A549 (cell line): ENCODE measurements at regions not wholly inside any gene's neighbourhood (a gene's known extent, or its start where the extent isn't known, plus 50 kb on each side); places are given as distances from the start of the nearest gene placed in this dataset.

Source experiments
- CEBPB ChIP-seq, 2 experiments: fragments of >200 bp in 1 of 2; sonication (Bioruptor Twin) in 1 of 2; formaldehyde crosslinking in 1 of 2; IDR thresholded peaks; 2 replicates each; pipeline ENCODE4 v1.6.1; 2012 to 2016
- CHD4 ChIP-seq: fragments of 200-600 bp; sonication (generic); IDR thresholded peaks from 2 replicates; pipeline ENCODE4 v1.6.1; 2016; ENCODE audit warnings: antibody characterized with exemption, mild to moderate bottlenecking, borderline replicate concordance
- CTCF ChIP-seq: fragments of >200 bp; sonication (Bioruptor Twin); formaldehyde crosslinking; IDR thresholded peaks from 3 replicates; pipeline ENCODE4 v1.5.1; 2016
- EP300 ChIP-seq, 2 experiments: fragments of >200 bp; sonication (Bioruptor Twin); formaldehyde crosslinking; IDR thresholded peaks; 2 replicates in 1 of 2; 3 replicates in 1 of 2; pipeline ENCODE4 v1.6.1; 2016 to 2017
- GATA3 ChIP-seq: IDR thresholded peaks from 2 replicates; pipeline ENCODE4 v1.6.1; 2012; ENCODE audit warnings: borderline replicate concordance
- KDM1A ChIP-seq: fragments of 200-600 bp; sonication (generic); IDR thresholded peaks from 2 replicates; pipeline ENCODE4 v1.6.1; 2016; ENCODE audit warnings: low read depth, mild to moderate bottlenecking
- PHF8 ChIP-seq: fragments of 200-600 bp; sonication (generic); IDR thresholded peaks from 2 replicates; pipeline ENCODE4 v1.6.1; 2016; ENCODE audit warnings: low read depth, mild to moderate bottlenecking, antibody characterized with exemption, moderate library complexity, borderline replicate concordance
- POLR2A ChIP-seq: IDR thresholded peaks from 2 replicates; pipeline ENCODE4 v1.6.1; 2012; ENCODE audit warnings: mild to moderate bottlenecking, low read length
- RFX5 ChIP-seq: fragments of 450-650 bp; IDR thresholded peaks from 2 replicates; pipeline ENCODE4 v1.7.1; 2014; ENCODE audit warnings: antibody characterized with exemption, mild to moderate bottlenecking, moderate library complexity
- RNF2 ChIP-seq: fragments of 200-600 bp; sonication (generic); IDR thresholded peaks from 2 replicates; pipeline ENCODE4 v1.6.1; 2016; ENCODE audit warnings: low read depth, mild to moderate bottlenecking, antibody characterized with exemption, moderate library complexity, borderline replicate concordance

- no peak for TF ChIP-seq RNF2
- TF ChIP-seq CTCF: no peak
- no peak for TF ChIP-seq POLR2A
- TF ChIP-seq PHF8: no peak
- TF ChIP-seq CEBPB (IDR thresholded peaks at IDR 0.05): no peak
- no peak for TF ChIP-seq RFX5
- TF ChIP-seq EP300 (IDR thresholded peaks at IDR 0.05): no peak
- no peak for TF ChIP-seq KDM1A
- TF ChIP-seq GATA3: no peak
- no peak for TF ChIP-seq CHD4
These were observed 204.9 kb upstream of the SALL3 start for GRCh38 chr18:78774741-78775141.
